ENCODE measurements at regions not wholly inside any gene's neighbourhood (a gene's known extent, or its start where the extent isn't known, plus 50 kb on each side); places are given as distances from the start of the nearest gene placed in this dataset.

GRCh38 chr9:106065579-106066214 is 371.4 kb downstream of the TMEM38B start:
- H3K4me1 ChIP-seq (ENCODE audit: control insufficient read depth in 5 of 5, insufficient read depth in 5 of 5, low read length in 5 of 5), result peaks cover 0 to 3% (median 0%) of the 10 kb centered on the region in 5 donors
- no peaks in the 10 kb centered on the region for H3K27me3 ChIP-seq (ENCODE audit: control insufficient read depth in 3 of 3, insufficient read depth in 3 of 3, low read length in 2 of 3)
- ATAC-seq (ENCODE audit: insufficient read depth, low FRiP score), result no peak
- H3K4me3 ChIP-seq, result no peak overlapping the region
- TF ChIP-seq CTCF (IDR thresholded peaks at IDR 0.05; ENCODE audit: control extremely low read depth, extremely low read depth), result no peak
- H3K27ac ChIP-seq (ENCODE audit: low read depth in 1 of 2, low read length in 1 of 2), result no peak overlapping the region
- H3K9me3 ChIP-seq (ENCODE audit: control insufficient read depth in 4 of 4, insufficient read depth in 3 of 4, low read length in 3 of 4), result no peaks in the 10 kb centered on the region
- WGBS, 2 donors, result 84 to 90% methylated on average over 2 of the region's 2 CpGs
- no peak for DNase-seq
- no peak overlapping the region for H3K9ac ChIP-seq (ENCODE audit: insufficient read depth in 1 of 2, low read length in 2 of 2)
- H3K36me3 ChIP-seq (ENCODE audit: control insufficient read depth in 4 of 4, insufficient read depth in 4 of 4, low read length in 4 of 4), result no peaks in the 10 kb centered on the region

GRCh38 chr9:106066940-106067524 is 372.7 kb downstream of the TMEM38B start:
- no peak for ATAC-seq (ENCODE audit: insufficient read depth, low FRiP score)
- Histone ChIP-seq H3K9me3 (ENCODE audit: control insufficient read depth in 4 of 4, insufficient read depth in 3 of 4, low read length in 3 of 4) (no peaks in the 10 kb centered on the region), H3K36me3 (ENCODE audit: control insufficient read depth in 4 of 4, insufficient read depth in 4 of 4, low read length in 4 of 4) (no peaks in the 10 kb centered on the region), H3K4me1 (ENCODE audit: control insufficient read depth in 5 of 5, insufficient read depth in 5 of 5, low read length in 5 of 5) (peaks cover 0 to 3% (median 0%) of the 10 kb centered on the region in 5 donors), H3K27ac (ENCODE audit: low read depth in 1 of 2, low read length in 1 of 2) (no peak overlapping the region), H3K4me3 (no peak overlapping the region), H3K27me3 (ENCODE audit: control insufficient read depth in 3 of 3, insufficient read depth in 3 of 3, low read length in 2 of 3) (no peaks in the 10 kb centered on the region), H3K9ac (ENCODE audit: insufficient read depth in 1 of 2, low read length in 2 of 2) (no peak overlapping the region)
- DNase-seq, result no peak
- TF ChIP-seq CTCF (IDR thresholded peaks at IDR 0.05; ENCODE audit: control extremely low read depth, extremely low read depth), result no peak
- 66 to 78% methylated on average over 8 of the region's 8 CpGs for WGBS, 2 donors

- Histone ChIP-seq H3K4me1 (ENCODE audit: control insufficient read depth in 5 of 5, insufficient read depth in 5 of 5, low read length in 5 of 5) (peaks cover 0 to 14% (median 0%) of the 10 kb centered on the region in 5 donors), H3K36me3 (ENCODE audit: control insufficient read depth in 4 of 4, insufficient read depth in 4 of 4, low read length in 4 of 4) (no peaks in the 10 kb centered on the region), H3K4me3 (no peak overlapping the region), H3K27ac (ENCODE audit: low read depth in 1 of 2, low read length in 1 of 2) (no peak overlapping the region), H3K9me3 (ENCODE audit: control insufficient read depth in 4 of 4, insufficient read depth in 3 of 4, low read length in 3 of 4) (no peaks in the 10 kb centered on the region), H3K9ac (ENCODE audit: insufficient read depth in 1 of 2, low read length in 2 of 2) (no peak overlapping the region), H3K27me3 (ENCODE audit: control insufficient read depth in 3 of 3, insufficient read depth in 3 of 3, low read length in 2 of 3) (no peaks in the 10 kb centered on the region)
- no peak for TF ChIP-seq CTCF (IDR thresholded peaks at IDR 0.05; ENCODE audit: control extremely low read depth, extremely low read depth)
- DNase-seq, result no peak
- 56 to 76% methylated on average over 2 of the region's 2 CpGs for WGBS, 2 donors
- no peak for ATAC-seq (ENCODE audit: insufficient read depth, low FRiP score)
Measured at GRCh38 chr9:106069241-106069640, 374.9 kb downstream of the TMEM38B start.
